Chondrocyte (in vitro differentiated cells): ENCODE measurements at regions not wholly inside any gene's neighbourhood (a gene's known extent, or its start where the extent isn't known, plus 50 kb on each side); places are given as distances from the start of the nearest gene placed in this dataset.

Experiments used
- DNase-seq: peaks from one replicate; pipeline ENCODE4 v3.0.0; 2021; ENCODE audit warnings: mixed read lengths, low spot score
- H3K27ac Mint-ChIP-seq: one replicate; pipeline ENCODE4 v1.8.0; 2021; ENCODE audit warnings: mild to moderate bottlenecking, moderate library complexity, mixed read lengths; ENCODE audit not compliant: unreplicated experiment
- H3K27me3 Mint-ChIP-seq: 2 replicates; pipeline ENCODE4 v1.8.0; 2021; ENCODE audit warnings: low read depth, mixed read lengths
- H3K36me3 Mint-ChIP-seq: 2 replicates; pipeline ENCODE4 v1.8.0; 2021; ENCODE audit warnings: low read depth, mixed read lengths
- H3K4me1 Mint-ChIP-seq: 2 replicates; pipeline ENCODE4 v1.8.0; 2021; ENCODE audit warnings: low read depth, mild to moderate bottlenecking, mixed read lengths
- H3K4me3 Mint-ChIP-seq: one replicate; pipeline ENCODE4 v1.8.0; 2021; ENCODE audit warnings: mild to moderate bottlenecking, moderate library complexity, mixed read lengths; ENCODE audit not compliant: unreplicated experiment
- H3K9me3 Mint-ChIP-seq: 2 replicates; pipeline ENCODE4 v1.8.0; 2021; ENCODE audit warnings: low read depth, mixed read lengths
- TF ChIP-seq, protein P1 (sequence below): fragments of 200-600 bp; sonication (generic); IDR thresholded peaks from 2 replicates; pipeline ENCODE4 v1.5.0; 2021; ENCODE audit warnings: antibody characterized with exemption, mild to moderate bottlenecking, moderate library complexity

DNA sequence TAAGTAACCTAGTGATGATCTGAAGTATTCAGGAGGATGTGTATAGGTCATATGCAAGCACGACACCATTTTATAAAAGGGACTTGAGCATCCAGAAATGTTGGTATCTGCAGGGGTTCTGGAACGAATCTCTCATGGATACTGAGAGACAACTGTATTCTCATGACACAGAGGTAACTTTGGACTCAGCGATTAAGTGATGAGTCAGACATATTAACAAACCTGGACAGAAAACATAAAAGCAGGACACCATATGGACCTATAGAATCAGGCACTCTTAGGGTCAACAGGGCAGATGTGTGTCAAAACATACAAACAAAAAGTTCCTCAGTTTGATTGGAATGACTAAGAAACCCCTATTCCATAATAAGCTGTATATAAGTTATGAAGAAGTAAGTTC lies 248.1 kb downstream of the ANKRD7 start:
- TF ChIP-seq, protein P1, sequence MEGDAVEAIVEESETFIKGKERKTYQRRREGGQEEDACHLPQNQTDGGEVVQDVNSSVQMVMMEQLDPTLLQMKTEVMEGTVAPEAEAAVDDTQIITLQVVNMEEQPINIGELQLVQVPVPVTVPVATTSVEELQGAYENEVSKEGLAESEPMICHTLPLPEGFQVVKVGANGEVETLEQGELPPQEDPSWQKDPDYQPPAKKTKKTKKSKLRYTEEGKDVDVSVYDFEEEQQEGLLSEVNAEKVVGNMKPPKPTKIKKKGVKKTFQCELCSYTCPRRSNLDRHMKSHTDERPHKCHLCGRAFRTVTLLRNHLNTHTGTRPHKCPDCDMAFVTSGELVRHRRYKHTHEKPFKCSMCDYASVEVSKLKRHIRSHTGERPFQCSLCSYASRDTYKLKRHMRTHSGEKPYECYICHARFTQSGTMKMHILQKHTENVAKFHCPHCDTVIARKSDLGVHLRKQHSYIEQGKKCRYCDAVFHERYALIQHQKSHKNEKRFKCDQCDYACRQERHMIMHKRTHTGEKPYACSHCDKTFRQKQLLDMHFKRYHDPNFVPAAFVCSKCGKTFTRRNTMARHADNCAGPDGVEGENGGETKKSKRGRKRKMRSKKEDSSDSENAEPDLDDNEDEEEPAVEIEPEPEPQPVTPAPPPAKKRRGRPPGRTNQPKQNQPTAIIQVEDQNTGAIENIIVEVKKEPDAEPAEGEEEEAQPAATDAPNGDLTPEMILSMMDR: no peak
- H3K27me3 Mint-ChIP-seq: peaks cover 2% of the 10 kb centered on the region

DNA sequence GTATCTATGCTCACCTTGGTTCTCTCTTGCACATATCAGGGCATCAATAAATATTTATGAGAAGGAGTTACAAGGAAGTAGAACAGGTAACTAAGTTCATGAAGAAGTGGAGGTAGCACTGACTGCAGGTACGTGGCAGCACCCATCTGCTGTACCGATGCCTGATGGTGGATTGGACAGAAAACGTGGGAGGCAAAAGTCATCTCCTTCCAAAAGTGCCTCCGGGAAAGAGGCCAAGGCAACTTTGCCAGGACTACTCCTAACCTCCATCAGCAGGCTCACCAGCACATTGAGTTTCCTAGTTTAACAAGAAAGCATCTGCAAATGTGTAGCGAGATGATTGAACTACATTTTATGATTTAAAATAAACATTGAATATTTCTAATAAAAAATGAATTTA lies 248.8 kb downstream of the ANKRD7 start:
- H3K27me3 Mint-ChIP-seq: peaks cover 7% of the 10 kb centered on the region
- no peak overlapping the region for H3K4me3 Mint-ChIP-seq
- H3K27ac Mint-ChIP-seq: no peak overlapping the region
- TF ChIP-seq, protein P1: no peak
- no peaks in the 10 kb centered on the region for H3K36me3 Mint-ChIP-seq
- H3K4me1 Mint-ChIP-seq: no peaks in the 10 kb centered on the region
- DNase-seq: no peak
- H3K9me3 Mint-ChIP-seq: no peaks in the 10 kb centered on the region

More for the DNA sequence above, 248.1 kb downstream of the ANKRD7 start:
- no peaks in the 10 kb centered on the region for H3K9me3 Mint-ChIP-seq
- H3K4me3 Mint-ChIP-seq: no peak overlapping the region
- DNase-seq: no peak
- no peak overlapping the region for H3K27ac Mint-ChIP-seq
- no peaks in the 10 kb centered on the region for H3K4me1 Mint-ChIP-seq
- no peaks in the 10 kb centered on the region for H3K36me3 Mint-ChIP-seq

DNA sequence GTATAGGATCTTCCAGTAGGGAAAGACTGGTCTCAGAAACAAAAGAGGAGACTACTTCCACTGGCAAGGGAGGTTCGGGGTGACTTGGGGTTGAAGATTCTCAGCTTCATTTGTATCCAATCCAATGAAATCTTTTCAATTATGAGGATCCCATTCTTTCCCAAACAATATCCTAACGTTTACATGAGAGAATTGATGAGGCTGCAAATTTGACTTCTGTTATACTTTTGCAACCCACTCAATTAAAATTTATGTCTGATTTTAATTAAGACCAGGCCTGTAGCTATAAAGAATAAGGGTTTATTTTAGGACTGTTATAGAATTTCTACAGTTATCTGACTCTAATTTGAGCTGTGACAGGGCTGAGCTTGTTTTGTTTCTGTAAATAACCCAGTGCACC lies 251.5 kb downstream of the ANKRD7 start:
- no peak overlapping the region for H3K4me3 Mint-ChIP-seq
- no peak overlapping the region for H3K27ac Mint-ChIP-seq
- no peaks in the 10 kb centered on the region for H3K36me3 Mint-ChIP-seq
- no peaks in the 10 kb centered on the region for H3K4me1 Mint-ChIP-seq
- H3K9me3 Mint-ChIP-seq: no peaks in the 10 kb centered on the region
- peaks cover 7% of the 10 kb centered on the region for H3K27me3 Mint-ChIP-seq
- TF ChIP-seq, protein P1: no peak
- no peak for DNase-seq

DNA sequence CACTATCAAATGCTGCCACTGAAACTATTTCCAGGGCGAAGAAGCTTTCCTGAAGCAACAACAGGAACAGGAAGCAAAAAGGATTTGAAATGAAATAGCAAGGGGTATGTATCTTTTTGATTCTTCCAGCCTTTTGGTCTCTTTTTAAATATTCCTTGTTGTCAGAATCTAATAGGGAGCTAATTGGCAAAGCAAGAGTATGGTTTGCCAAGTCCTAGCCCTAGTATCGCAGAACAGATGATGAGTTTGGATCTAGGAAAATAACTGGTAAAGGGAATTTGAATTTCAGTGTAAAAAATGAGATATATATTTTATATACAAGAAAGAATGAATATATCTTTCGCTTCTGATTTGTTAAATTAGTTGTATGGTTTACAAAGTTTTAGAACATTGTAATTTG lies 252.5 kb downstream of the ANKRD7 start:
- Mint-ChIP-seq H3K4me3 (no peak overlapping the region), H3K4me1 (no peaks in the 10 kb centered on the region), H3K27me3 (peaks cover 6% of the 10 kb centered on the region), H3K9me3 (no peaks in the 10 kb centered on the region), H3K27ac (no peak overlapping the region), H3K36me3 (no peaks in the 10 kb centered on the region)
- no peak for DNase-seq
- TF ChIP-seq, protein P1: no peak

DNA sequence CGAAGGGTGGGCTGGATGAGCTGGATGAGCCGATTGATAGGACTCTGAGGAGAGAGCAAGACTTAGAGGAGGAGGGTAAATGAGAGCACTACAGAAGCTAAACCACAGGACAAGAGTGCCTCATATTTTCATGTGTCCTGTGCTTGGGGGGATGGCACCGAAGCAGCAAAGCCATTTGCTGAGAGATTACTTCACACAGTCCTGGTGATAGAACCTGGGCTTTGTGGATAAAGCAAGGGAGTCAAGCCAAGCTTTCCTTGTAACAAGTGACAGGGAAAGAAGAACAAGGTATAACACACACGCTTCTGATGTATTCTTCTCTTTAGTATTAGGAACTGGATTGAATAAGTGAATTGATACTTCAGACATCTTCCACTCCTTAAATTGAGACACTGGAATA lies 253.7 kb downstream of the ANKRD7 start:
- no peak for DNase-seq
- peaks cover 7% of the 10 kb centered on the region for H3K9me3 Mint-ChIP-seq
- no peaks in the 10 kb centered on the region for H3K4me1 Mint-ChIP-seq
- H3K27me3 Mint-ChIP-seq: peaks cover 6% of the 10 kb centered on the region
- H3K27ac Mint-ChIP-seq: no peak overlapping the region
- TF ChIP-seq, protein P1: no peak
- H3K36me3 Mint-ChIP-seq: no peaks in the 10 kb centered on the region
- H3K4me3 Mint-ChIP-seq: no peak overlapping the region
